22Rv1 (cell line): ENCODE measurements at regions not wholly inside any gene's neighbourhood (a gene's known extent, or its start where the extent isn't known, plus 50 kb on each side); places are given as distances from the start of the nearest gene placed in this dataset.

ENCODE experiments used
- CTCF ChIP-seq: fragments of 450-650 bp; IDR thresholded peaks from 2 replicates; pipeline ENCODE4 v1.5.1; 2017; ENCODE audit warnings: mild to moderate bottlenecking
- ZFX ChIP-seq: fragments of 450-650 bp; IDR thresholded peaks from 2 replicates; pipeline ENCODE4 v1.6.1; 2017; ENCODE audit warnings: antibody characterized with exemption, borderline replicate concordance

DNA sequence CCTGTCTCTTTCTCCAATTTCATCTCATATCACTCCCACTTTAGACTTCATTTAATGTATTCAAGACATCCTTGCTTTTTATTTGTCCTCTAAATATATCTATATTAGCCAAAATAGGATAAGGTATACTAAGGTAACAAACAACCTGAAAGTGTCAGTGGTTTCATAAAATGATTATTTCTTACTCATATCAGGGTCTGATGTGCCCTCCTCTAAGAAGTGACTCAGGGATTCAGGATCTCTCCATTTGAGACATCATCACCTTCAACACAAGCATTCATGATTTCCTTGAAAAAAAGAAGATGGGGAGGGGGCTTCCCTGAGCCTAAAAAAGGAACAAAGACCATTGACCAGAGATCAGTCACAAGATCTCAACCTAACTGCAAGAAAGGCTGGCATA is 131.4 kb upstream of the POU2AF2 start:
- TF ChIP-seq CTCF (no peak), ZFX (no peak)
